ENCODE measurements at regions not wholly inside any gene's neighbourhood (a gene's known extent, or its start where the extent isn't known, plus 50 kb on each side); places are given as distances from the start of the nearest gene placed in this dataset.

DNA sequence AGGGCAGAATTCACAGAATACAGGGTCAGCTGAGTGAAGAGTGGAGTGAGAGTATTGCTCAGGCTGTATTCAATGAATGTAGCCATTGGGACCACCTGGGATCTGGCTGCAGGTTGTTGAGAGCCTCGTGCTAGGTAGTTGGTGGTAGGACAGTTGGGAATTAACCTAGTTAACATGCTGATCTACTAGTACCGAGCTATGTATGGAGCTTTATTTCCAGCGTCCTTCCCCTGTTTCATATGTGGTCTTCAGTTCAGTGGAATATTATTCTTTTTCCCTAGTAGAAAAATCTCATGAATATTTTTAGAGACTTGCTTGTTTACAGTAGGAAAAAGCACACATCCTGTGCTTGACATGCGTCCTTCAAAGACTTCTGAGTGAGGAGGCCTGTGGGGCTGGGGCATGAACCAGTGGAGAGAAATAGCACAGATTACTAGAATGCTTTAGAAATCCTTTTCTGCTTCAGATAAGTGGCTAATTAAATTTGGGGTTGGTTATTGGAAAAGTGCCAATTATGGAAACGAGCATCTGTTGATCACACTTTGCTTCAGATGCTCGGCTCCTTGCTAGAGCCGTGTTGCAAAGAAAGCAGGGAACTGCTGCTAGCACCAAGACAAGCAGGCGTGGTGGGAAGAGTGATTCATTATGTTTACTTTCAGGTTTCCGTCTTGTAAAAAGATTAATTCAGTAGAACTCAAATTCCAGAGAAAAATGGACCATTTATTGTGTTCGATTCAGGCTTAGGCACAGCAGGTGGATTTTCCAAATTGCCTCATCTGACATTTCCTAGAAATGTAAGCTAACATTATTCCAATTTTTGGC lies 53.6 kb downstream of the ARF6 start:
- H3K27me3 ChIP-seq (ENCODE audit: control insufficient read depth, insufficient read depth, low read length) = no peaks in the 10 kb centered on the region
- ChIA-PET POLR2A (interaction anchor here (0.6 to 0.7 kb wide), 4 partner anchors 31 to 44 kb away, joined by 3 to 12 read pairs (median 4); no protein-coding TSS in a partner anchor), CTCF (interaction anchor here (0.7 kb wide), 1 partner anchor 27 kb away, joined by 3 read pairs; no protein-coding TSS in a partner anchor)
- H3K36me3 ChIP-seq (ENCODE audit: control insufficient read depth, insufficient read depth, low read length) = no peaks in the 10 kb centered on the region
- no TSS peak for BruUV-seq (replicated peaks)
- peaks cover 49% of the 10 kb centered on the region for H3K4me1 ChIP-seq (ENCODE audit: control insufficient read depth, insufficient read depth, low read length)
- H3K27ac ChIP-seq (ENCODE audit: low read length) = peak overlapping the region; percentile 98
- intact Hi-C loops (cut with micrococcal nuclease; ENCODE audit: unreplicated experiment) = loop anchor here (10.0 kb wide), 1 partner anchor 52 kb away; the partner anchor contains the start of gene ARF6
- DNase-seq (ENCODE audit: low read depth, low spot score) (peak; percentile 52), ATAC-seq (peak; percentile 86)
- H3K4me3 ChIP-seq (ENCODE audit: low read depth in 2 of 2, low read length in 2 of 2) = no peak overlapping the region; a peak in 1 of 4 replicates
- H3K9me3 ChIP-seq (ENCODE audit: control insufficient read depth, insufficient read depth, low read depth, low read length) = no peaks in the 10 kb centered on the region
- TF ChIP-seq, protein P1, sequence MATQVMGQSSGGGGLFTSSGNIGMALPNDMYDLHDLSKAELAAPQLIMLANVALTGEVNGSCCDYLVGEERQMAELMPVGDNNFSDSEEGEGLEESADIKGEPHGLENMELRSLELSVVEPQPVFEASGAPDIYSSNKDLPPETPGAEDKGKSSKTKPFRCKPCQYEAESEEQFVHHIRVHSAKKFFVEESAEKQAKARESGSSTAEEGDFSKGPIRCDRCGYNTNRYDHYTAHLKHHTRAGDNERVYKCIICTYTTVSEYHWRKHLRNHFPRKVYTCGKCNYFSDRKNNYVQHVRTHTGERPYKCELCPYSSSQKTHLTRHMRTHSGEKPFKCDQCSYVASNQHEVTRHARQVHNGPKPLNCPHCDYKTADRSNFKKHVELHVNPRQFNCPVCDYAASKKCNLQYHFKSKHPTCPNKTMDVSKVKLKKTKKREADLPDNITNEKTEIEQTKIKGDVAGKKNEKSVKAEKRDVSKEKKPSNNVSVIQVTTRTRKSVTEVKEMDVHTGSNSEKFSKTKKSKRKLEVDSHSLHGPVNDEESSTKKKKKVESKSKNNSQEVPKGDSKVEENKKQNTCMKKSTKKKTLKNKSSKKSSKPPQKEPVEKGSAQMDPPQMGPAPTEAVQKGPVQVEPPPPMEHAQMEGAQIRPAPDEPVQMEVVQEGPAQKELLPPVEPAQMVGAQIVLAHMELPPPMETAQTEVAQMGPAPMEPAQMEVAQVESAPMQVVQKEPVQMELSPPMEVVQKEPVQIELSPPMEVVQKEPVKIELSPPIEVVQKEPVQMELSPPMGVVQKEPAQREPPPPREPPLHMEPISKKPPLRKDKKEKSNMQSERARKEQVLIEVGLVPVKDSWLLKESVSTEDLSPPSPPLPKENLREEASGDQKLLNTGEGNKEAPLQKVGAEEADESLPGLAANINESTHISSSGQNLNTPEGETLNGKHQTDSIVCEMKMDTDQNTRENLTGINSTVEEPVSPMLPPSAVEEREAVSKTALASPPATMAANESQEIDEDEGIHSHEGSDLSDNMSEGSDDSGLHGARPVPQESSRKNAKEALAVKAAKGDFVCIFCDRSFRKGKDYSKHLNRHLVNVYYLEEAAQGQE (IDR thresholded peaks at IDR 0.05; ENCODE audit: insufficient read depth in 1 of 2, low read depth in 2 of 2, low read length in 1 of 2) = no peak
- peak; percentile 80 for TF ChIP-seq TCF7L2 (IDR thresholded peaks at IDR 0.05; ENCODE audit: low read depth, low read length)
- no peak for TF ChIP-seq POLR2AphosphoS5 (IDR thresholded peaks at IDR 0.05; ENCODE audit: low read depth, low read length)
- no peak for TF ChIP-seq SIN3A (IDR thresholded peaks at IDR 0.05; ENCODE audit: borderline replicate concordance, insufficient read depth, low read depth, low read length)
- TF ChIP-seq, protein P2, sequence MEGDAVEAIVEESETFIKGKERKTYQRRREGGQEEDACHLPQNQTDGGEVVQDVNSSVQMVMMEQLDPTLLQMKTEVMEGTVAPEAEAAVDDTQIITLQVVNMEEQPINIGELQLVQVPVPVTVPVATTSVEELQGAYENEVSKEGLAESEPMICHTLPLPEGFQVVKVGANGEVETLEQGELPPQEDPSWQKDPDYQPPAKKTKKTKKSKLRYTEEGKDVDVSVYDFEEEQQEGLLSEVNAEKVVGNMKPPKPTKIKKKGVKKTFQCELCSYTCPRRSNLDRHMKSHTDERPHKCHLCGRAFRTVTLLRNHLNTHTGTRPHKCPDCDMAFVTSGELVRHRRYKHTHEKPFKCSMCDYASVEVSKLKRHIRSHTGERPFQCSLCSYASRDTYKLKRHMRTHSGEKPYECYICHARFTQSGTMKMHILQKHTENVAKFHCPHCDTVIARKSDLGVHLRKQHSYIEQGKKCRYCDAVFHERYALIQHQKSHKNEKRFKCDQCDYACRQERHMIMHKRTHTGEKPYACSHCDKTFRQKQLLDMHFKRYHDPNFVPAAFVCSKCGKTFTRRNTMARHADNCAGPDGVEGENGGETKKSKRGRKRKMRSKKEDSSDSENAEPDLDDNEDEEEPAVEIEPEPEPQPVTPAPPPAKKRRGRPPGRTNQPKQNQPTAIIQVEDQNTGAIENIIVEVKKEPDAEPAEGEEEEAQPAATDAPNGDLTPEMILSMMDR (IDR thresholded peaks at IDR 0.05) = no peak
- in situ Hi-C loops (cut with HindIII; ENCODE audit: low pct_unique_long_range_greater_than_20kb, low sequenced_read_pairs) = no loop called here

DNA sequence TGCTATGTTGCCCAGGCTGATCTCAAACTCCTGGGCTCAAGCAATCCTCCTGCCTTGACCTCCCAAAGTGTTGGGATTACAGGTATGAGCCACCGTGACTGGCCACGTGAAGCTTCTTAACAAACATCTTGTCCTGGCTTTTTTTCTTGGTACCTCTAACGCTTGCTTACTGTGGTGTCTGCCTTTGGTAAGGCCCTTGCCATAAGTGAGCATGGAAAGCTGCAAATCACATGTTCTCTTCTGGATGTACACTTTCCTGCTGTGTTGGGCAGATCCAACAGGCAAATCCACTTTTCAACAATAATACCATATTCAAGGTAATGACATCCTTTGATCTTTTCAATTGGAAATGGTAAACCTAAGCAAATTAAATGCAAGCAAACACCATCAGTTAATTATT lies 54.6 kb downstream of the ARF6 start:
- no peaks in the 10 kb centered on the region for H3K36me3 ChIP-seq (ENCODE audit: control insufficient read depth, insufficient read depth, low read length)
- peak overlapping the region; percentile 98 for H3K27ac ChIP-seq (ENCODE audit: low read length)
- TF ChIP-seq SIN3A (IDR thresholded peaks at IDR 0.05; ENCODE audit: borderline replicate concordance, insufficient read depth, low read depth, low read length) (no peak), POLR2AphosphoS5 (IDR thresholded peaks at IDR 0.05; ENCODE audit: low read depth, low read length) (no peak), TCF7L2 (IDR thresholded peaks at IDR 0.05; ENCODE audit: low read depth, low read length) (no peak)
- TF ChIP-seq, protein P2 (IDR thresholded peaks at IDR 0.05) = no peak
- TF ChIP-seq, protein P1 (IDR thresholded peaks at IDR 0.05; ENCODE audit: insufficient read depth in 1 of 2, low read depth in 2 of 2, low read length in 1 of 2) = no peak
- H3K27me3 ChIP-seq (ENCODE audit: control insufficient read depth, insufficient read depth, low read length) = no peaks in the 10 kb centered on the region
- DNase-seq (ENCODE audit: low read depth, low spot score) = no peak
- POLR2A ChIA-PET = interaction anchor here (0.6 to 0.7 kb wide), 2 partner anchors 30 to 37 kb away, joined by 3 to 12 read pairs; no protein-coding TSS in a partner anchor
- intact Hi-C loops (cut with micrococcal nuclease; ENCODE audit: unreplicated experiment) (loop anchor here (10.0 kb wide), 1 partner anchor 53 kb away; the partner anchor contains the start of gene ARF6), in situ Hi-C loops (cut with HindIII; ENCODE audit: low pct_unique_long_range_greater_than_20kb, low sequenced_read_pairs) (no loop called here)
- no peaks in the 10 kb centered on the region for H3K9me3 ChIP-seq (ENCODE audit: control insufficient read depth, insufficient read depth, low read depth, low read length)
- H3K4me3 ChIP-seq (ENCODE audit: low read depth in 2 of 2, low read length in 2 of 2) = no peak overlapping the region
- ATAC-seq = no peak
- BruUV-seq (replicated peaks) = no TSS peak
- CTCF ChIA-PET = no interaction called here
- H3K4me1 ChIP-seq (ENCODE audit: control insufficient read depth, insufficient read depth, low read length) = peaks cover 49% of the 10 kb centered on the region

Measured in Panc1 (cell line).